HUES6 (cell line): ENCODE measurements at regions not wholly inside any gene's neighbourhood (a gene's known extent, or its start where the extent isn't known, plus 50 kb on each side); places are given as distances from the start of the nearest gene placed in this dataset.
"Not testable (repeated sequence)": the region's sequence is repeated elsewhere in the genome, so short reads cannot be mapped to it uniquely, and the experiment has no call there.

ENCODE experiments used
- H3K27ac ChIP-seq: 2 replicates; pipeline ENCODE4 v1.7.0; 2013; ENCODE audit warnings: low read depth, mild to moderate bottlenecking, low read length, inconsistent platforms
- H3K27me3 ChIP-seq: 2 replicates; pipeline ENCODE4 v1.6.1; 2013; ENCODE audit warnings: low read length; ENCODE audit not compliant: control insufficient read depth, insufficient read depth
- H3K36me3 ChIP-seq: 2 replicates; pipeline ENCODE4 v1.6.1; 2013; ENCODE audit warnings: low read length; ENCODE audit not compliant: control insufficient read depth, insufficient read depth
- H3K4me1 ChIP-seq: 2 replicates; pipeline ENCODE4 v1.6.1; 2013; ENCODE audit warnings: low read length; ENCODE audit not compliant: control insufficient read depth, insufficient read depth
- H3K4me3 ChIP-seq: 2 replicates; pipeline ENCODE4 v1.5.1; 2013; ENCODE audit warnings: low read depth, low read length
- H3K9ac ChIP-seq: one replicate; pipeline ENCODE4 v1.6.1; 2013; ENCODE audit warnings: mild to moderate bottlenecking, low read length
- H3K9me3 ChIP-seq: 2 replicates; pipeline ENCODE4 v1.6.1; 2013; ENCODE audit warnings: low read depth, low read length; ENCODE audit not compliant: control insufficient read depth, insufficient read depth

DNA sequence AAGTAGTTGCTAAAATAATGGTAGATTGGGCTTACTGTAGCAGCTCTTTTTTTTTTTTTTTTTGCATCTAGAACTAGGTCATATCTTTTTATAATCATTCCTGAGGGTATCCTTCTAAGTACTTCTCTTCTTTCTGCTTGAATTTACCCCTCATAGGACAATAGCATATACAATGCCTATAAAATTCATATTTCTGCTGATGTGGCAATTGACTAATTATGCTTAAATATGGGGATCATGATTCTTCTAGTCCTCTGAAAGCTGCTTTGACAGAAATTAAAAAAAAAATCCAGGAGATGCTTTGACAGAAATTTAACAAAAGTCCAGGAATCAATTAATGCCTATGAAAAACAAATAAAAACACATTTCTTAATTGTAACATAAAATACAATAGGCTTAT, 358.4 kb downstream of the CCDC85A start:
- no peaks in the 10 kb centered on the region for H3K9me3 ChIP-seq
- no peak overlapping the region for H3K9ac ChIP-seq

DNA sequence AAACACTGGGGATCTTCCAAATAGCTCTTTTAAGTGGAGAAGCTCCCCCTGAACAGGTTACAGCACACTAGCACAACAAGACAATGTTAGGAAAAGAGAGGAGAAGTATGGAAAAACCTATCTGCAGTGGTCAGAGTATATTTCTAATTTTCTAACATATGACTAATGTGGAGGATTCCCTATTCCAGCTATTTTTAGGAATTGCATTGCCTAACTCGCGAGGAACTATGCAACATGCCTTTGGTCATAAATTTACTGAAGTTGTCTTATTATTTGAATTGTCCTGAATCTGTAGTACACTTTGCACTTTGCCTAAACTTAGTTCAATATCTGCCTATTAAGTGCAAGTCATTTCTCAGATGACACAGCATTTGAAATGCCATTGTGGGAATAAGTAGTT, 381.4 kb downstream of the CCDC85A start:
- Histone ChIP-seq H3K4me1 (no peaks in the 10 kb centered on the region), H3K9me3 (no peaks in the 10 kb centered on the region), H3K27me3 (no peaks in the 10 kb centered on the region), H3K9ac (no peak overlapping the region), H3K27ac (no peak overlapping the region), H3K36me3 (no peaks in the 10 kb centered on the region), H3K4me3 (no peak overlapping the region)

More for the DNA sequence above, 358.4 kb downstream of the CCDC85A start:
- Histone ChIP-seq H3K36me3 (no peaks in the 10 kb centered on the region), H3K27ac (no peak overlapping the region), H3K4me1 (no peaks in the 10 kb centered on the region), H3K27me3 (no peaks in the 10 kb centered on the region), H3K4me3 (no peak overlapping the region)

DNA sequence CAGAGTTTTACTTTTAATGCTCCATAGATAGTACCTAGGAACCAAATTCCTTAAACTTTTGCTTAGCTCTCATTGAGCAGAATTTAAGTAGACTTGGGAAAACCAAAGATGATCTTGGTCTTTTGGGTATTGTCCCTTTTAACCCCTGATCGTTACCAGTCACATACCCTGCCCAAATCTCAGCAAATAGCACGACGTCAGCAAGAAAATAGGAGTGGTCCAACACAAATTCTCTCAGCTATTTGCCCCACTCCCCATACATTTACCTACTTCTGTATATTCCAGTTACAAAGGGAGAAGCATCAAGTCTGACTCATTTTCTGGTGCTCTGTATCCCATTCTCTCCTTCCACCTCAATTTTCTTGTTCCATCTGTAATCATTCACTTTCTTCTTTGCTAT, 387.3 kb downstream of the CCDC85A start:
- H3K4me1 ChIP-seq: no peaks in the 10 kb centered on the region
- H3K4me3 ChIP-seq: no peak overlapping the region
- H3K27me3 ChIP-seq: no peaks in the 10 kb centered on the region
- no peaks in the 10 kb centered on the region for H3K36me3 ChIP-seq
- no peak overlapping the region for H3K9ac ChIP-seq
- H3K9me3 ChIP-seq: no peaks in the 10 kb centered on the region
- H3K27ac ChIP-seq: no peak overlapping the region

DNA sequence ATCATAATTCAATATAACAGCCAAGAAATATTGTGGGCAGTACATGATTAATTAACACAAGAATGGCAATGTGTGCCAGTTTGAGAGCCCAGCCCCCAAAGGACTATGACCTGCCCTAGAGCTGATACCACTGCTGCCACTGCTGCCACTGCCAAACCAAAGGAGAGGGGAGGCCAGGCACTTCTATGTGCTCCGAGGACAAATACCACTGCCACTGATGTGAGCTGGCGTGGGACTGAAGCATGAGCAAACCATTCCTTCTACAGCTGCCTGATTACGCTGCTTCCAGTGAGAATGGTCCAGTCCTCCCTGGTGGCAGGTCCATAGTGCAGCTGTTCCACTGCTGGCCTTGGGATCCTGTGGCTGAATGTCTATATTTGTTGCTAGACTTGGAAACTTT, 392.2 kb downstream of the CCDC85A start:
- Histone ChIP-seq H3K4me1 (no peaks in the 10 kb centered on the region), H3K9me3 (no peaks in the 10 kb centered on the region), H3K27ac (no peak overlapping the region), H3K27me3 (no peaks in the 10 kb centered on the region), H3K9ac (no peak overlapping the region), H3K36me3 (no peaks in the 10 kb centered on the region), H3K4me3 (no peak overlapping the region)

DNA sequence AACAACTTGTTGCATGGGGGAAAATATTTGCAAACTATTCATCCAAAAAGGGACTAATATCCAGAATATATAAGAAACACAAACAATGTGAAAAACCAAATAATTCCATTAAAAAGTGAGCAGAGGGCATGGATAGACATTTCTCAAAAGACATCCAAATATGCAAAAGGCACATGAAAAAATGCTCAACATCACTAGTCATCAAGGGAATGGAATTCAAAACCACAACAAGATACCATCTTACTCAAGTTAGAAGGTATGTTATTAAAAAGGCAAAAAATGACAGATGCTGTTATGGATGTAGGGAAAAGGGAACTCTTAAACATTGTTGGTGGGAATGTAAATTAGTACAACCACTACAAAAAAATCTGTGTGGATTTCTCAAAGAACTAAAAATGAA, 396.5 kb downstream of the CCDC85A start:
- H3K4me1 ChIP-seq: no peaks in the 10 kb centered on the region
- no peak overlapping the region for H3K9ac ChIP-seq
- H3K36me3 ChIP-seq: no peaks in the 10 kb centered on the region
- H3K27me3 ChIP-seq: no peaks in the 10 kb centered on the region
- H3K27ac ChIP-seq: no peak overlapping the region
- no peaks in the 10 kb centered on the region for H3K9me3 ChIP-seq
- no peak overlapping the region for H3K4me3 ChIP-seq

DNA sequence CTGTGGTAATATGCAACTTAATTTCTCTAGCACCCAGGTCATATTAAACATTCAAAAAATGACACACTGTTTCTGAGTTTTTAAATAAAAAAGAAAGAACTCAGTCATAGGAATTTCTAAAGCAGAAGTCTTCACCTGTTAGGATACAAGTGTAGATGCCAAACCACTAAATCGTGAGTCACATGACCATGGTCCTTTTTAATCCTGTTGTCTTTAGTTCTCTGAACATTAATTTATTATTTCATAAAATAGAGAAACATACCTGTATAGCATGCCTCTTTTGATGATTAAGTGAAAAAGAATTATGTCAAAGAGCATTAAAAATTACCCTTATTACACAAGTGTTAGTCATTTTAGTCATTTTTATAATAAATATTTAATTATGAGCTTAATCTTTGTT, 398.8 kb downstream of the CCDC85A start:
- no peak overlapping the region for H3K9ac ChIP-seq
- H3K4me1 ChIP-seq: no peaks in the 10 kb centered on the region

DNA sequence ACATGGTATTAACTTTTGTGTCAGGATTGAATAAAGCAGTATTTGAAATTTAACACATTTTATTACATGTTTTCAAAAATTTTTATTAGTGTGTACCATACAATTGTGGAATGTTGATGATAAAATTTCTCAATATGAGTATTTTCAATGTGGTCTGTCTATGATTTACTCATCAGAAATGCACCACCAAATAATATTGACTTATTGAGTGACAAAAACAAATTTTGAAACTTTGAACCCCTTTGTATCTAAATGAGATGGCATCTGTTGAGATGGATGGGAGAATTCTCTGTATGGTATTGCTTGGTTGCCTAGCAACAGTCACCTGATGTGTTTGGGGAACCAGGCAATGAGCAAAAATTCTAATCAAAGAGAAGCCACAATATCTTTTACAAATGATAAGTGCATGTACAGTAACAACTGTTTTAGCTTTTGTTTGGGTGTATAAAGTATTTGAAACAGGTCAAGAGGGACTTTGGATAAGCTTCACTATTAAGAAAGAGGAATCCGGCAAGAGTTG, 400.1 kb downstream of the CCDC85A start:
- Histone ChIP-seq H3K9me3 (no peaks in the 10 kb centered on the region), H3K4me1 (peaks cover 4% of the 10 kb centered on the region; the same call in 1 of the 2 replicates), H3K4me3 (no peak overlapping the region), H3K36me3 (no peaks in the 10 kb centered on the region), H3K27ac (no peak overlapping the region), H3K9ac (no peak overlapping the region), H3K27me3 (no peaks in the 10 kb centered on the region)

More for the DNA sequence above, 398.8 kb downstream of the CCDC85A start:
- no peaks in the 10 kb centered on the region for H3K9me3 ChIP-seq
- H3K27me3 ChIP-seq: no peaks in the 10 kb centered on the region
- no peak overlapping the region for H3K27ac ChIP-seq
- H3K36me3 ChIP-seq: no peaks in the 10 kb centered on the region
- no peak overlapping the region for H3K4me3 ChIP-seq

DNA sequence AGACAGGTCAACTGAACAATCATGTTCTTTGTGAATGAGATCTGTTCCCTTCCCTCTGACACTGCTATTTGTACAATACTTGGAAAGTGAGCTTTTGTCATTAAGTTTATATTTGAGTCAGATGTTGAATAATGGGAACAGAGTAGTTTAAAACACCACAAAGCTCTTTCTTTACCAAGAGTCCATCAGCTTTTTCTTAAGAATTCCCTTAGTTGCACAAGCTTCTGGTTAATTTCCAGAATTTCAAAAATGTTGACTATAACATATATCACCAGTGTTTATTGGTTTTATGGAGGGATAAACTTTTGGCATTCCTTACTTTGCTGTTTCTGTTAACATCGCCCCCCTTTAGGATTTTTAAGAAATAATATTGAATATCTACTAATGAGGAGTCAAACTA, 403.7 kb downstream of the CCDC85A start:
- no peak overlapping the region for H3K27ac ChIP-seq
- H3K36me3 ChIP-seq: no peaks in the 10 kb centered on the region
- no peaks in the 10 kb centered on the region for H3K27me3 ChIP-seq
- peaks cover 5% of the 10 kb centered on the region; the same call in 1 of the 2 replicates for H3K4me1 ChIP-seq
- no peaks in the 10 kb centered on the region for H3K9me3 ChIP-seq
- no peak overlapping the region for H3K9ac ChIP-seq
- no peak overlapping the region for H3K4me3 ChIP-seq

DNA sequence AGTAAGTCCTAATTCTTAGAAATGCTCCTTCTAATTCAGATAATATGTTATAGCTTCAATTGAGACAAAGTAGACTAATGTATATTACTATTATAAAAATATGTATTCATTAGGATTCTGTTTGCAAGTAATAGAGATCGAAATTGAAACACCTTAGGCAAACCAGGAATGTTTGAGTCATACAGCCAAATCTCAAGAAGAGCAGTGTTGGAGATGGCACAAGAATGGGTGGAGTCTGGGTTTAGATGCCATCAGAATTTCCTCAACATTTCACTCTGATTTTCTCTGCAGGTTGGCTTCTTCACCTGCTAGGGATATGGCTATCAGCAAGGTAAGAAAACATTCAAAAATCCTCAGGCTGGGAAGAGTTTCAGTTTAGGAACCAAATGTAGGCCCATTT, 405.4 kb downstream of the CCDC85A start:
- no peaks in the 10 kb centered on the region for H3K27me3 ChIP-seq
- H3K4me1 ChIP-seq: peaks cover 5% of the 10 kb centered on the region; the same call in 1 of the 2 replicates

DNA sequence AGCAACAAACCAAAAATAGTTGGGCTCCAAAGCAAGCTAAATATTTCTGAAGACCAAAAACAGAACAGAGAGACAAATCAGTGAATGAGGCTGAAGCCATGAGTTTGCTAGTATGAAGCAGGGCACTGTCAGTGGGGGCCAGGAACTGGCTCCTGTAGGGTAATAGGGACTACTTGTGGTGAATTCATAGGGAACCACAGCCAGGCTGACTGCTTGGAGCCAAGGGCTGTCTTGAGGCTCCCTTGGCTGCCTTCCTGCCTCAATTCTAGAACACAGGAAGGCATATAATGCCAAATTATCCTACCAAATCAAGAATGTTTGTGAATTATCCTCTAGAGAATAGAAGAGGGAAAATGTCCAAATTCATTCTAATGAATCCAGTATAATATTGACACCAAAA, 406.0 kb downstream of the CCDC85A start:
- H3K4me3 ChIP-seq: no peak overlapping the region
- H3K4me1 ChIP-seq: peaks cover 5% of the 10 kb centered on the region; the same call in 1 of the 2 replicates
- H3K36me3 ChIP-seq: no peaks in the 10 kb centered on the region

More for the DNA sequence above, 405.4 kb downstream of the CCDC85A start:
- H3K27ac ChIP-seq: no peak overlapping the region
- no peaks in the 10 kb centered on the region for H3K36me3 ChIP-seq
- H3K9ac ChIP-seq: no peak overlapping the region
- no peak overlapping the region for H3K4me3 ChIP-seq
- no peaks in the 10 kb centered on the region for H3K9me3 ChIP-seq

DNA sequence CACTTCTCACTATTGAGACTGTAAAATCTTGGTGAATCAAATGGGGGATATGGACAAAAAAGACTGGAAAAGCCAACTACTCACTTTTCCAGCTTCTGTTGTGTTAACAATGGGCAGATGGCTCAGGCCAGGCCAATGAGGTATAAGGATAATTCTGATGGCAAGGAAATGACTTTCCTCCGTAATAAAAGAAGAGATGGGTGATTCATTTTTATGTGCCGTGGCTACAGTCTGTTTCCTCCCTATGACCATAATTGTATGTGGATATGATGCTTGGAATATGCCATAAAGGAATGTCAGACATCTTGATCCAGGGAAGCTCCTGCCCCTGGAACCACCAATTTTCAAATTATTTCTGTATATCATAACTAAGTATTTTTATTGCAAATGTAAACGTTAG, 406.8 kb downstream of the CCDC85A start:
- no peak overlapping the region for H3K4me3 ChIP-seq

More for the DNA sequence above, 406.0 kb downstream of the CCDC85A start:
- no peak overlapping the region for H3K9ac ChIP-seq
- no peaks in the 10 kb centered on the region for H3K27me3 ChIP-seq
- no peak overlapping the region for H3K27ac ChIP-seq
- no peaks in the 10 kb centered on the region for H3K9me3 ChIP-seq

DNA sequence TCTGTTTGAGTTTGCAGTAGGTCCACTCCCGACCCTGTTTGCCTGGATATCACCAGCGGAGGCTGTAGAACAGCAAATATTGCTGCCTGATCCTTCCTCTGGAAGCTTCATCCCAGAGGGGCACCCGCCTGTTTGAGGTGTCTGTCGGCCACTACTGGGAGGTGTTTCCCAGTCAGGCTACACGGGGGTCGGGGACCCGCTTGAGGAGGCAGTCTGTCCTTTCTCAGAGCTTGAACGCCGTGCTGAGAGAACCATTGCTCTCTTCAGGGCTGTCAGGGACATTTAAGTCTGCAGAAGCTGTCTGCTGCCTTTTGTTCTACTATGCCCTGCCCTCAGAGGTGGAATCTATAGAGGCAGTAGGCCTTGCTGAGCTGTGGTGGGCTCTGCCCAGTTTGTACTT, 422.3 kb downstream of the CCDC85A start:
- not testable (repeated sequence) for H3K9ac ChIP-seq, H3K4me1 ChIP-seq, H3K27me3 ChIP-seq, H3K4me3 ChIP-seq, H3K36me3 ChIP-seq, H3K27ac ChIP-seq, H3K9me3 ChIP-seq

More for the DNA sequence above, 406.8 kb downstream of the CCDC85A start:
- Histone ChIP-seq H3K27me3 (no peaks in the 10 kb centered on the region), H3K4me1 (peaks cover 5% of the 10 kb centered on the region; the same call in 1 of the 2 replicates), H3K9me3 (no peaks in the 10 kb centered on the region), H3K36me3 (no peaks in the 10 kb centered on the region), H3K27ac (no peak overlapping the region), H3K9ac (no peak overlapping the region)
